CD4-positive, alpha-beta memory T cell (primary cell): ENCODE measurements at regions not wholly inside any gene's neighbourhood (a gene's known extent, or its start where the extent isn't known, plus 50 kb on each side); places are given as distances from the start of the nearest gene placed in this dataset.

Experiments
- CTCF ChIA-PET: fragments of 350-600 bp; sonication (Branson Sonifier 250); formaldehyde crosslinking; loops from one replicate; lab custom pipeline; 2021; ENCODE audit warnings: inconsistent platforms; ENCODE audit not compliant: partially characterized antibody; lab: Charles Lee
- POLR2A ChIA-PET: fragments of 350-600 bp; sonication (Branson Sonifier 250); formaldehyde crosslinking; loops from one replicate; lab custom pipeline; 2021; ENCODE audit not compliant: partially characterized antibody; lab: Charles Lee
- DNase-seq, 5 donors: peaks; one replicate each; pipeline versions ENCODE4 v3.0.0 to v3.0.0-alpha.2; 2020 to 2022; ENCODE audit warnings: mixed read lengths in 1 of 5
- H3K27ac ChIP-seq: one replicate; pipeline ENCODE4 v1.7.0; 2013; ENCODE audit warnings: low read depth, low read length
- H3K27me3 ChIP-seq: 2 replicates; pipeline ENCODE4 v1.7.0; 2013; ENCODE audit warnings: mild to moderate bottlenecking, low read length, moderate library complexity; ENCODE audit not compliant: insufficient read depth
- H3K36me3 ChIP-seq: 2 replicates; pipeline ENCODE4 v1.7.0; 2013; ENCODE audit warnings: mild to moderate bottlenecking, low read length, moderate library complexity; ENCODE audit not compliant: insufficient read depth
- H3K4me1 ChIP-seq: 2 replicates; pipeline ENCODE4 v1.7.0; 2013; ENCODE audit warnings: mild to moderate bottlenecking, low read length, moderate library complexity; ENCODE audit not compliant: insufficient read depth
- H3K4me3 ChIP-seq, 2 donors: one replicate each; pipeline ENCODE4 v1.7.0; 2013; ENCODE audit warnings: low read length in 2 of 2, mild to moderate bottlenecking in 1 of 2
- H3K9me3 ChIP-seq, 2 donors: one replicate each; pipeline ENCODE4 v1.7.0; 2013; ENCODE audit warnings: low read length in 2 of 2, control low read depth in 1 of 2; ENCODE audit not compliant: control insufficient read depth in 1 of 2
- H3K27ac Mint-ChIP-seq, 7 donors: one replicate each; pipeline ENCODE4 v1.8.0; 2020 to 2021; ENCODE audit warnings: mixed read lengths in 7 of 7, mild to moderate bottlenecking in 6 of 7, inconsistent platforms in 3 of 7, moderate library complexity in 3 of 7
- H3K27me3 Mint-ChIP-seq, 2 donors: one replicate each; pipeline ENCODE4 v1.8.0; 2020 to 2021; ENCODE audit warnings: mixed read lengths in 2 of 2
- H3K36me3 Mint-ChIP-seq, 2 donors: one replicate each; pipeline ENCODE4 v1.8.0; 2020 to 2021; ENCODE audit warnings: mixed read lengths in 2 of 2, inconsistent platforms in 1 of 2, mild to moderate bottlenecking in 1 of 2
- H3K4me1 Mint-ChIP-seq, 4 donors: one replicate each; pipeline ENCODE4 v1.8.0; 2020 to 2021; ENCODE audit warnings: mixed read lengths in 4 of 4, mild to moderate bottlenecking in 1 of 4
- H3K4me3 Mint-ChIP-seq, 8 donors: one replicate each; pipeline ENCODE4 v1.8.0; 2020 to 2021; ENCODE audit warnings: mixed read lengths in 8 of 8, mild to moderate bottlenecking in 7 of 8, moderate library complexity in 6 of 8, inconsistent platforms in 3 of 8
- H3K9me3 Mint-ChIP-seq, 8 donors: one replicate each; pipeline ENCODE4 v1.8.0; 2020 to 2021; ENCODE audit warnings: mixed read lengths in 8 of 8, mild to moderate bottlenecking in 5 of 8, inconsistent platforms in 3 of 8, moderate library complexity in 1 of 8
- intact Hi-C: fragments of 100-400 bp; cut with micrococcal nuclease; formaldehyde crosslinking; loops from one replicate; pipeline ENCODE4 v1.15.1; 2023

- CTCF ChIA-PET = no interaction called here
- no peak overlapping the region for H3K4me3 Mint-ChIP-seq
Observed at GRCh38 chr7:89559596-89559995, 594.7 kb upstream of the STEAP1 start.

GRCh38 chr7:89563597-89563996 lies 590.7 kb upstream of the STEAP1 start:
- no peaks in the 10 kb centered on the region for H3K36me3 ChIP-seq
- CTCF ChIA-PET = no interaction called here
- no peaks in the 10 kb centered on the region for H3K4me1 ChIP-seq
- intact Hi-C loops = no loop called here
- H3K4me1 Mint-ChIP-seq = no peaks in the 10 kb centered on the region
- H3K4me3 Mint-ChIP-seq = no peak overlapping the region
- H3K27me3 Mint-ChIP-seq = no peaks in the 10 kb centered on the region
- POLR2A ChIA-PET = no interaction called here
- no peaks in the 10 kb centered on the region for H3K27me3 ChIP-seq
- H3K27ac ChIP-seq = no peak overlapping the region
- no peak overlapping the region for H3K27ac Mint-ChIP-seq
- H3K4me3 ChIP-seq = no peak overlapping the region
- H3K9me3 ChIP-seq = no peaks in the 10 kb centered on the region
- H3K36me3 Mint-ChIP-seq = no peaks in the 10 kb centered on the region
- H3K9me3 Mint-ChIP-seq = peaks cover 0 to 20% (median 13%) of the 10 kb centered on the region in 8 donors
- no peak for DNase-seq

More at GRCh38 chr7:89559596-89559995, 594.7 kb upstream of the STEAP1 start:
- no peaks in the 10 kb centered on the region for H3K36me3 Mint-ChIP-seq
- H3K9me3 Mint-ChIP-seq = peaks cover 0 to 5% (median 2%) of the 10 kb centered on the region in 8 donors
- H3K9me3 ChIP-seq = no peaks in the 10 kb centered on the region
- no peaks in the 10 kb centered on the region for H3K4me1 ChIP-seq
- H3K4me3 ChIP-seq = no peak overlapping the region
- intact Hi-C loops = no loop called here
- H3K27me3 Mint-ChIP-seq = no peaks in the 10 kb centered on the region
- no peaks in the 10 kb centered on the region for H3K27me3 ChIP-seq
- H3K4me1 Mint-ChIP-seq = no peaks in the 10 kb centered on the region
- H3K27ac Mint-ChIP-seq = no peak overlapping the region
- H3K27ac ChIP-seq = no peak overlapping the region
- DNase-seq = no peak
- POLR2A ChIA-PET = no interaction called here
- no peaks in the 10 kb centered on the region for H3K36me3 ChIP-seq

GRCh38 chr7:89584896-89585295 lies 569.4 kb upstream of the STEAP1 start:
- no peaks in the 10 kb centered on the region for H3K27me3 ChIP-seq
- no peaks in the 10 kb centered on the region for H3K36me3 ChIP-seq
- no peaks in the 10 kb centered on the region for H3K4me1 ChIP-seq
- intact Hi-C loops = no loop called here
- Mint-ChIP-seq H3K36me3 (no peaks in the 10 kb centered on the region), H3K4me1 (no peaks in the 10 kb centered on the region), H3K4me3 (no peak overlapping the region), H3K27me3 (no peaks in the 10 kb centered on the region), H3K9me3 (peaks cover 3 to 35% (median 17%) of the 10 kb centered on the region in 8 donors), H3K27ac (no peak overlapping the region)
- no peak overlapping the region for H3K4me3 ChIP-seq
- DNase-seq = no peak
- ChIA-PET CTCF (interaction anchor here (1.3 kb wide), 1 partner anchor 38 kb away, joined by 3 read pairs; no protein-coding TSS in a partner anchor), POLR2A (no interaction called here)
- no peak overlapping the region for H3K27ac ChIP-seq
- no peaks in the 10 kb centered on the region for H3K9me3 ChIP-seq

- Histone ChIP-seq H3K9me3 (no peaks in the 10 kb centered on the region), H3K36me3 (no peaks in the 10 kb centered on the region), H3K4me3 (no peak overlapping the region), H3K27me3 (no peaks in the 10 kb centered on the region), H3K27ac (no peak overlapping the region), H3K4me1 (no peaks in the 10 kb centered on the region)
- Mint-ChIP-seq H3K4me1 (no peaks in the 10 kb centered on the region), H3K9me3 (peaks cover 0 to 23% (median 2%) of the 10 kb centered on the region in 8 donors), H3K27ac (no peak overlapping the region), H3K27me3 (no peaks in the 10 kb centered on the region), H3K36me3 (no peaks in the 10 kb centered on the region), H3K4me3 (no peak overlapping the region)
- ChIA-PET CTCF (interaction anchor here (1.4 kb wide), 1 partner anchor 10 kb away, joined by 3 read pairs; no protein-coding TSS in a partner anchor), POLR2A (interaction anchor here (0.6 kb wide), 1 partner anchor 12 kb away, joined by 3 read pairs; no protein-coding TSS in a partner anchor)
- DNase-seq = no peak
- intact Hi-C loops = no loop called here
Observed at GRCh38 chr7:89593125-89593524, 561.1 kb upstream of the STEAP1 start.

- no peaks in the 10 kb centered on the region for H3K27me3 Mint-ChIP-seq
- H3K36me3 Mint-ChIP-seq = peaks cover 1 to 6% of the 10 kb centered on the region in 2 donors
- H3K4me3 Mint-ChIP-seq = no peak overlapping the region
- CTCF ChIA-PET = no interaction called here
- Histone ChIP-seq H3K27me3 (no peaks in the 10 kb centered on the region), H3K9me3 (no peaks in the 10 kb centered on the region), H3K27ac (no peak overlapping the region), H3K36me3 (no peaks in the 10 kb centered on the region), H3K4me1 (peaks cover 10% of the 10 kb centered on the region), H3K4me3 (no peak overlapping the region)
- no peak overlapping the region for H3K27ac Mint-ChIP-seq
- no peak for DNase-seq
- POLR2A ChIA-PET = no interaction called here
- peaks cover 0 to 31% (median 18%) of the 10 kb centered on the region in 8 donors for H3K9me3 Mint-ChIP-seq
- H3K4me1 Mint-ChIP-seq = peaks cover 2 to 10% (median 4%) of the 10 kb centered on the region in 4 donors
- intact Hi-C loops = no loop called here
Observed at GRCh38 chr7:89602984-89603383, 551.3 kb upstream of the STEAP1 start.

DNA sequence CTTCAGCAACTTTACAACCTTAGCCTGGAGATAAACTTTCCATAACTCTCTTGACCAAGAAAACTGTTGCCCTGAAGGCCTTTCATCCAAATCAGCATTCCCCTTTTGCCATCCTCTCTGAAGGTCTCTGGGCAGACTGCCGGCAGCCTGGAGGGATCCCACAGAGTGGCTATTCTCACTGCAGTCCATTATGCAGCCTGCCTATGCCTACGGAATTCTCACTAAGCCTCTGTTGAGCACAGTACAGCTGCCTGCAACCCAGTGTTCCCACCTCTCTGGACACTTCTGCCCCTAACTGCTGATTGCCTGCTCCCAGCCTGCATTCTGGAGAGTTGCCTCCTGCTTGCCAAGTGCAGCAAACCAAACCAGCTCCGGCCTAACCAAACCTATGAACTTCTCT lies 548.9 kb upstream of the STEAP1 start:
- H3K9me3 ChIP-seq = no peaks in the 10 kb centered on the region
- no peaks in the 10 kb centered on the region for H3K36me3 ChIP-seq
- Mint-ChIP-seq H3K9me3 (peaks cover 0 to 25% (median 20%) of the 10 kb centered on the region in 8 donors), H3K27ac (peak overlapping the region in 2 of 7 donors; percentile 43 to 73), H3K4me1 (peaks cover 5 to 17% (median 15%) of the 10 kb centered on the region in 4 donors), H3K4me3 (no peak overlapping the region), H3K36me3 (peaks cover 1 to 6% of the 10 kb centered on the region in 2 donors), H3K27me3 (no peaks in the 10 kb centered on the region)
- intact Hi-C loops = no loop called here
- H3K4me1 ChIP-seq = peaks cover 10% of the 10 kb centered on the region
- CTCF ChIA-PET = no interaction called here
- no peak for DNase-seq
- H3K4me3 ChIP-seq = no peak overlapping the region
- H3K27me3 ChIP-seq = no peaks in the 10 kb centered on the region
- no peak overlapping the region for H3K27ac ChIP-seq
- POLR2A ChIA-PET = interaction anchor here (0.6 kb wide), 1 partner anchor 12 kb away, joined by 3 read pairs; no protein-coding TSS in a partner anchor

DNA sequence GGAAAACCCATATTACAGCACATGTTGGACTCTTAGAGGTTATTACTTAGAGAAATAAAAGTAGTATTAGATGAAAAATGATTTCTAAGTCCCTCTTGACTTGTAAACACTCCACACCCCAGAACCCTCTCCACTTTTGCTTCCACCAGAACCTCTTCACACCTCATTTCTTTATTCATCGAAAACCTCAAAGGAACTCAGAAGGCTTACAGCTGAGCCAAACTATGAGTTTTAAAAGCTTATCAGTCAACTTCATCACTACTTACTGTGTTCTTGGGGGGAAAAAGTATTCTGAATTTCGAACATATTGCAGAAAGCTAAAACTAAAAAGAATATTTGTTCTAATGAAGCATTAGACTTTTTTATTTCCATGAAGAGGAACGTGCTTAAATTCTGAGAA lies 547.8 kb upstream of the STEAP1 start:
- ChIA-PET POLR2A (no interaction called here), CTCF (no interaction called here)
- Histone ChIP-seq H3K9me3 (no peaks in the 10 kb centered on the region), H3K27me3 (no peaks in the 10 kb centered on the region), H3K4me3 (no peak overlapping the region), H3K36me3 (no peaks in the 10 kb centered on the region), H3K27ac (no peak overlapping the region), H3K4me1 (peaks cover 10% of the 10 kb centered on the region)
- H3K4me1 Mint-ChIP-seq = peaks cover 5 to 17% (median 15%) of the 10 kb centered on the region in 4 donors
- H3K4me3 Mint-ChIP-seq = peak overlapping the region in 5 of 8 donors; percentile 18 to 53 (median 37)
- no peaks in the 10 kb centered on the region for H3K27me3 Mint-ChIP-seq
- H3K9me3 Mint-ChIP-seq = peaks cover 0 to 21% (median 10%) of the 10 kb centered on the region in 8 donors
- intact Hi-C loops = no loop called here
- DNase-seq = no peak
- H3K36me3 Mint-ChIP-seq = peaks cover 0 to 6% of the 10 kb centered on the region in 2 donors
- peak overlapping the region in 5 of 7 donors; percentile 20 to 75 (median 74) for H3K27ac Mint-ChIP-seq
